IMR-90 (cell line): ENCODE measurements at regions not wholly inside any gene's neighbourhood (a gene's known extent, or its start where the extent isn't known, plus 50 kb on each side); places are given as distances from the start of the nearest gene placed in this dataset.

ENCODE experiments used
- ATAC-seq: fragments of 200-7000 bp; cut with Tn5 transposase; 2 replicates; pipeline ENCODE4 v1.9.1; 2020; ENCODE audit warnings: low read depth, mild to moderate bottlenecking, moderate library complexity
- BruUV-seq: library from RNA; stranded (reverse); fragments of 400-500 nt; replicated peaks from 2 replicates; lab custom pipeline; 2021; lab: Mats Ljungman, UMichigan
- CTCF ChIA-PET: fragments of 300-600 bp; formaldehyde crosslinking; extraction: SDS; loops from one replicate; lab custom pipeline; 2021; ENCODE audit warnings: antibody characterized with exemption; lab: Yijun Ruan, JAX
- POLR2A ChIA-PET: fragments of 300-600 bp; sonication (Branson Sonifier 250); formaldehyde crosslinking; loops from one replicate; lab custom pipeline; 2022; ENCODE audit warnings: antibody characterized with exemption; ENCODE audit not compliant: unreplicated experiment; lab: Charles Lee
- DNase-seq: peaks from one replicate; pipeline ENCODE4 v3.0.0; 2013
- H2AFZ ChIP-seq: replicated peaks from 2 replicates; pipeline ENCODE3; 2013; ENCODE audit warnings: low read length, mild to moderate bottlenecking; ENCODE audit not compliant: poor library complexity
- H2AK5ac ChIP-seq: 2 replicates; pipeline ENCODE4 v1.6.1; 2013; ENCODE audit warnings: low read depth, low read length, inconsistent platforms
- H2AK9ac ChIP-seq: replicated peaks from 2 replicates; pipeline ENCODE3; 2013; ENCODE audit warnings: mild to moderate bottlenecking, low read depth, low read length, moderate library complexity; ENCODE audit not compliant: poor library complexity
- H2BK120ac ChIP-seq: 2 replicates; pipeline ENCODE4 v1.6.1; 2013; ENCODE audit warnings: low read depth, low read length, inconsistent platforms
- H2BK15ac ChIP-seq: 3 replicates; pipeline ENCODE4 v1.6.1; 2013; ENCODE audit warnings: low read depth, low read length, inconsistent platforms
- H2BK20ac ChIP-seq: 2 replicates; pipeline ENCODE4 v1.6.1; 2013; ENCODE audit warnings: low read depth, mild to moderate bottlenecking, inconsistent platforms, low read length, moderate library complexity
- H2BK5ac ChIP-seq: 2 replicates; pipeline ENCODE4 v1.6.1; 2013; ENCODE audit warnings: mild to moderate bottlenecking, low read depth, low read length, inconsistent platforms; ENCODE audit not compliant: poor library complexity, severe bottlenecking
- H3K14ac ChIP-seq: replicated peaks from 2 replicates; pipeline ENCODE4 v1.6.1; 2013; ENCODE audit warnings: low read depth, low read length, inconsistent platforms
- H3K18ac ChIP-seq: 2 replicates; pipeline ENCODE4 v1.6.1; 2013; ENCODE audit warnings: low read depth, low read length, control low read depth
- H3K23ac ChIP-seq: 2 replicates; pipeline ENCODE4 v1.6.1; 2013; ENCODE audit warnings: low read depth, low read length, inconsistent platforms
- H3K27ac ChIP-seq: 2 replicates; pipeline ENCODE4 v1.5.1; 2013; ENCODE audit warnings: mild to moderate bottlenecking, control low read depth, low read length; ENCODE audit not compliant: insufficient read depth
- H3K27me3 ChIP-seq: 2 replicates; pipeline ENCODE4 v1.6.1; 2013; ENCODE audit warnings: low read length; ENCODE audit not compliant: control insufficient read depth, insufficient read depth
- H3K36me3 ChIP-seq: 2 replicates; pipeline ENCODE4 v1.6.1; 2013; ENCODE audit warnings: low read length, mixed read lengths; ENCODE audit not compliant: control insufficient read depth, insufficient read depth
- H3K4ac ChIP-seq: 2 replicates; pipeline ENCODE4 v1.6.1; 2013; ENCODE audit warnings: low read depth, low read length, inconsistent platforms
- H3K4me1 ChIP-seq: 2 replicates; pipeline ENCODE4 v1.6.1; 2013; ENCODE audit warnings: low read length, mixed read lengths; ENCODE audit not compliant: control insufficient read depth, insufficient read depth
- H3K4me2 ChIP-seq: 2 replicates; pipeline ENCODE4 v1.6.1; 2013; ENCODE audit warnings: low read depth, mild to moderate bottlenecking, control low read depth, low read length, moderate library complexity
- H3K4me3 ChIP-seq: 2 replicates; pipeline ENCODE4 v1.5.1; 2013; ENCODE audit warnings: low read depth, mild to moderate bottlenecking, control low read depth, low read length, moderate library complexity; ENCODE audit not compliant: insufficient read depth
- H3K56ac ChIP-seq: 2 replicates; pipeline ENCODE4 v1.6.1; 2013; ENCODE audit warnings: low read length, inconsistent platforms; ENCODE audit not compliant: insufficient read depth; ENCODE audit errors: extremely low read depth
- H3K79me1 ChIP-seq, 2 experiments: 2 replicates each; pipeline ENCODE4 v1.6.1; 2013; ENCODE audit warnings: low read length in 2 of 2, inconsistent platforms in 1 of 2, low read depth in 1 of 2
- H3K9ac ChIP-seq: 2 replicates; pipeline ENCODE4 v1.6.1; 2013; ENCODE audit warnings: low read depth, low read length, control low read depth
- H3K9me1 ChIP-seq: 2 replicates; pipeline ENCODE4 v1.6.1; 2013; ENCODE audit warnings: low read length, inconsistent platforms; ENCODE audit not compliant: insufficient read depth
- H3K9me3 ChIP-seq: 2 replicates; pipeline ENCODE4 v1.6.1; 2013; ENCODE audit warnings: low read length; ENCODE audit not compliant: control insufficient read depth, insufficient read depth
- H4K20me1 ChIP-seq: 2 replicates; pipeline ENCODE4 v1.6.1; 2013; ENCODE audit warnings: low read length, inconsistent platforms; ENCODE audit not compliant: insufficient read depth
- H4K5ac ChIP-seq: 2 replicates; pipeline ENCODE4 v1.6.1; 2013; ENCODE audit warnings: mild to moderate bottlenecking, low read depth, low read length, control low read depth
- H4K8ac ChIP-seq, 2 experiments: 2 replicates each; pipeline ENCODE4 v1.6.1; 2013; ENCODE audit warnings: low read depth in 2 of 2, low read length in 2 of 2, control low read depth in 1 of 2, inconsistent platforms in 1 of 2
- H4K91ac ChIP-seq: 2 replicates; pipeline ENCODE4 v1.6.1; 2013; ENCODE audit warnings: low read depth, low read length, inconsistent platforms; ENCODE audit not compliant: insufficient read depth
- CTCF ChIP-seq: conservative IDR thresholded peaks from 2 replicates; pipeline ENCODE4 v1.5.1; 2012; ENCODE audit warnings: mild to moderate bottlenecking, low read depth, low read length, improper control_type of control experiment
- FOS ChIP-seq: fragments of 150-350 bp; IDR thresholded peaks from 2 replicates; pipeline ENCODE4 v1.6.1; 2016; ENCODE audit warnings: low read depth, low read length
- MAFK ChIP-seq: IDR thresholded peaks from 2 replicates; pipeline ENCODE4 v1.6.1; 2012; ENCODE audit warnings: low read depth, low read length, improper control_type of control experiment
- RCOR1 ChIP-seq: IDR thresholded peaks from 2 replicates; pipeline ENCODE4 v1.6.1; 2012; ENCODE audit warnings: mild to moderate bottlenecking, low read length, improper control_type of control experiment; ENCODE audit not compliant: insufficient replicate concordance
- RFX5 ChIP-seq: IDR thresholded peaks from 2 replicates; pipeline ENCODE4 v1.8.0; 2012; ENCODE audit warnings: low read depth, mild to moderate bottlenecking, low read length, moderate library complexity
- SMC3 ChIP-seq: fragments of 150-350 bp; IDR thresholded peaks from 2 replicates; pipeline ENCODE4 v1.6.1; 2016; ENCODE audit warnings: low read depth, mild to moderate bottlenecking, antibody characterized with exemption, low read length, moderate library complexity
- WGBS, 2 experiments: methylation state at CpG; one replicate each; pipeline versions ENCODE4 v1.1.5 to v1.1.7; 2013; ENCODE audit warnings: missing lambda C conversion rate in 2 of 2; ENCODE audit not compliant: insufficient read length in 1 of 2; ENCODE audit errors: extremely low coverage in 2 of 2; 5-methylcytosine and 5-hydroxymethylcytosine counted together
- dilution Hi-C: fragments of 300-500 bp; cut with HindIII; formaldehyde crosslinking; loops from one replicate; pipeline ENCODE4 v1.14.3; 2018; ENCODE audit warnings: low sequenced_read_pairs; ENCODE audit not compliant: unreplicated experiment
- in situ Hi-C: fragments of 300-500 bp; cut with MboI; formaldehyde crosslinking; loops from 3 replicates; pipeline ENCODE4 v1.14.3; 2019; ENCODE audit warnings: low sequenced_read_pairs, inconsistent platforms, mixed read lengths
- intact Hi-C: fragments of 100-400 bp; cut with micrococcal nuclease; formaldehyde crosslinking; loops from 2 replicates; pipeline ENCODE4 v1.10.0; 2022

GRCh38 chr5:4095918-4096630 is 500.4 kb downstream of the IRX1 start:
- WGBS, 2 experiments: 59% methylated on average over 3 of the region's 14 CpGs; no CpG with 5 or more reads in 1 of the 2 experiments
- Histone ChIP-seq H3K9me1 (no peaks in the 10 kb centered on the region), H3K4ac (no peak overlapping the region), H3K36me3 (no peaks in the 10 kb centered on the region), H4K20me1 (no peaks in the 10 kb centered on the region), H3K14ac (no peak overlapping the region), H2BK5ac (no peak overlapping the region), H3K56ac (no peak overlapping the region), H4K5ac (no peak overlapping the region), H2BK120ac (no peak overlapping the region), H3K79me1 (no peaks in the 10 kb centered on the region), H2BK20ac (no peak overlapping the region), H3K23ac (no peak overlapping the region), H4K8ac (no peak overlapping the region), H3K4me2 (no peak overlapping the region), H3K18ac (no peak overlapping the region), H3K27me3 (no peaks in the 10 kb centered on the region), H2BK15ac (no peak overlapping the region), H3K4me1 (no peaks in the 10 kb centered on the region), H4K91ac (no peak overlapping the region), H3K9ac (no peak overlapping the region), H3K9me3 (peaks cover 20% of the 10 kb centered on the region), H2AK5ac (no peak overlapping the region), H3K4me3 (no peak overlapping the region), H3K27ac (no peak overlapping the region), H2AFZ (no peak overlapping the region), H2AK9ac (no peak overlapping the region)
- CTCF ChIA-PET: no interaction called here
- DNase-seq (no peak), ATAC-seq (no peak)
- dilution Hi-C loops: no loop called here
- in situ Hi-C loops: no loop called here
- POLR2A ChIA-PET: no interaction called here
- no TSS peak for BruUV-seq
- intact Hi-C loops: no loop called here
- TF ChIP-seq RFX5 (no peak), FOS (no peak), CTCF (no peak), MAFK (no peak), RCOR1 (no peak), SMC3 (no peak)
